ENCODE measurements at regions not wholly inside any gene's neighbourhood (a gene's known extent, or its start where the extent isn't known, plus 50 kb on each side); places are given as distances from the start of the nearest gene placed in this dataset.
"Not testable (repeated sequence)": the region's sequence is repeated elsewhere in the genome, so short reads cannot be mapped to it uniquely, and the experiment has no call there.

- DNase-seq, result no peak
Measured at GRCh38 chr9:13939701-13940490, 374.0 kb downstream of the NFIB start.

GRCh38 chr9:13939134-13939533 is 374.8 kb downstream of the NFIB start:
- DNase-seq, result no peak

- DNase-seq, result no peak
Measured at GRCh38 chr9:13934416-13934815, 379.5 kb downstream of the NFIB start.

- DNase-seq, result no peak
Measured at GRCh38 chr9:13933268-13933656, 380.7 kb downstream of the NFIB start.

- no peak for DNase-seq
Measured at GRCh38 chr9:13932528-13933267, 381.2 kb downstream of the NFIB start.

- DNase-seq, result no peak
Measured at GRCh38 chr9:13929013-13929412, 384.9 kb downstream of the NFIB start.

- no peak for DNase-seq
Measured at GRCh38 chr9:13923381-13923780, 390.6 kb downstream of the NFIB start.

GRCh38 chr9:13920557-13920956 is 393.4 kb downstream of the NFIB start:
- DNase-seq, result no peak

- no peak for DNase-seq
Measured at GRCh38 chr9:13919401-13919800, 394.5 kb downstream of the NFIB start.

GRCh38 chr9:13917534-13917933 is 396.4 kb downstream of the NFIB start:
- DNase-seq, result no peak

GRCh38 chr9:13915591-13916301 is 398.2 kb downstream of the NFIB start:
- DNase-seq, result no peak

GRCh38 chr9:13915131-13915530 is 398.8 kb downstream of the NFIB start:
- no peak for DNase-seq

GRCh38 chr9:13911473-13911872 is 402.5 kb downstream of the NFIB start:
- DNase-seq, result no peak

- DNase-seq, result not testable (repeated sequence)
Measured at GRCh38 chr9:13907842-13908241, 406.1 kb downstream of the NFIB start.

GRCh38 chr9:13904746-13905145 is 409.2 kb downstream of the NFIB start:
- DNase-seq, result no peak

- no peak for DNase-seq
Measured at GRCh38 chr9:13904311-13904710, 409.6 kb downstream of the NFIB start.

- DNase-seq, result no peak
Measured at GRCh38 chr9:13902286-13903066, 411.5 kb downstream of the NFIB start.

- DNase-seq, result no peak
Measured at GRCh38 chr9:13901176-13901575, 412.8 kb downstream of the NFIB start.

GRCh38 chr9:13900449-13900848 is 413.5 kb downstream of the NFIB start:
- no peak for DNase-seq

GRCh38 chr9:13899924-13900323 is 414.0 kb downstream of the NFIB start:
- no peak for DNase-seq

- DNase-seq, result no peak
Measured at GRCh38 chr9:13898957-13899356, 415.0 kb downstream of the NFIB start.

GRCh38 chr9:13896922-13897835 is 416.8 kb downstream of the NFIB start:
- DNase-seq, result no peak
